ENCODE measurements at regions not wholly inside any gene's neighbourhood (a gene's known extent, or its start where the extent isn't known, plus 50 kb on each side); places are given as distances from the start of the nearest gene placed in this dataset.
"Not testable (repeated sequence)": the region's sequence is repeated elsewhere in the genome, so short reads cannot be mapped to it uniquely, and the experiment has no call there.

- ChIA-PET POLR2A (ENCODE audit: low non-redundant PET) (no interaction called here), CTCF (no interaction called here)
- H3K27me3 ChIP-seq (replicated peaks; ENCODE audit: insufficient read depth, low read depth, low read length, poor library complexity): peaks cover 7% of the 10 kb centered on the region
- no peak for DNase-seq (ENCODE audit: low spot score)
- H3K27ac ChIP-seq (ENCODE audit: low read depth, low read length, poor library complexity, severe bottlenecking): no peak overlapping the region
- no peaks in the 10 kb centered on the region for H3K36me3 ChIP-seq (ENCODE audit: insufficient read depth, low read length, poor library complexity, severe bottlenecking)
- H3K4me3 ChIP-seq (ENCODE audit: low read depth, low read length, poor library complexity, severe bottlenecking): no peak overlapping the region
- intact Hi-C loops (cut with micrococcal nuclease; ENCODE audit: unreplicated experiment): no loop called here
- TF ChIP-seq CTCF (conservative IDR thresholded peaks at IDR 0.05; ENCODE audit: low read depth, low read length) (no peak), EZH2 (IDR thresholded peaks at IDR 0.05; ENCODE audit: borderline replicate concordance, low read depth, low read length, poor library complexity, severe bottlenecking) (no peak)
- no peaks in the 10 kb centered on the region for H3K4me1 ChIP-seq (ENCODE audit: insufficient read depth, low read length, poor library complexity, severe bottlenecking)
- H3K9me3 ChIP-seq (ENCODE audit: low read depth, low read length, poor library complexity, severe bottlenecking): no peaks in the 10 kb centered on the region
- no TSS peak for BruUV-seq (replicated peaks)
Measured at GRCh38 chr11:70596091-70596490, 197.8 kb downstream of the CTTN start.

DNA sequence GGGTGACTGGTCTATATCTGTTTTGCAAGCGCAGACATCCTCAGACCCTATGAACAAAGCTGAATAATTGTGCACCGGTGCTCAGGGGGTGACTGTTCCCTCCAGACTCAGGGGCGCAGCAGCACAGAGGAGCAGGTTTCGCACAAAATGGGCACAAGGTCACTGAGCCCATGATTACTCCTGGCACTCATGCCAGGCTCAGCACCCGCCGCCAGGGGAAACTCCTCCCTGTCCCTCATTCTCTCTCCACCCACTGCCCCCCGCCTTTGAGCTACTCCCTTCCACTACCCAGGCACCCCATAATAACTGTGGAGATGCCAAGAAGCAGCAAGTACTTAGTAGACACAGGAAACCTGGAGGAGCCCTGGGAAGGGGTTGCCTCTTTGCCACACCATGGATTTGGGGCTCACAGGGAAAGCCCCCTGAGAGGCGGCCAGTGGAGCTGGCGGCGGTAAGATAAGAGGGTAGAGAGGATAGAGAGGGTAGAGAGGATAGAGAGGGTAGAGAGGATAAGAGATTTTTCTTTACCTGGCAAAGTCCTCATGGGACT is 198.8 kb downstream of the CTTN start:
- POLR2A ChIA-PET (ENCODE audit: low non-redundant PET): no interaction called here
- Histone ChIP-seq H3K27me3 (replicated peaks; ENCODE audit: insufficient read depth, low read depth, low read length, poor library complexity) (peaks cover 7% of the 10 kb centered on the region), H3K9me3 (ENCODE audit: low read depth, low read length, poor library complexity, severe bottlenecking) (no peaks in the 10 kb centered on the region), H3K27ac (ENCODE audit: low read depth, low read length, poor library complexity, severe bottlenecking) (no peak overlapping the region), H3K4me1 (ENCODE audit: insufficient read depth, low read length, poor library complexity, severe bottlenecking) (no peaks in the 10 kb centered on the region), H3K36me3 (ENCODE audit: insufficient read depth, low read length, poor library complexity, severe bottlenecking) (no peaks in the 10 kb centered on the region), H3K4me3 (ENCODE audit: low read depth, low read length, poor library complexity, severe bottlenecking) (no peak overlapping the region)
- intact Hi-C loops (cut with micrococcal nuclease; ENCODE audit: unreplicated experiment): no loop called here
- TF ChIP-seq CTCF (conservative IDR thresholded peaks at IDR 0.05; ENCODE audit: low read depth, low read length): no peak
- TF ChIP-seq EZH2 (IDR thresholded peaks at IDR 0.05; ENCODE audit: borderline replicate concordance, low read depth, low read length, poor library complexity, severe bottlenecking): no peak
- no peak for DNase-seq (ENCODE audit: low spot score)
- BruUV-seq (replicated peaks): no TSS peak
- CTCF ChIA-PET: no interaction called here

DNA sequence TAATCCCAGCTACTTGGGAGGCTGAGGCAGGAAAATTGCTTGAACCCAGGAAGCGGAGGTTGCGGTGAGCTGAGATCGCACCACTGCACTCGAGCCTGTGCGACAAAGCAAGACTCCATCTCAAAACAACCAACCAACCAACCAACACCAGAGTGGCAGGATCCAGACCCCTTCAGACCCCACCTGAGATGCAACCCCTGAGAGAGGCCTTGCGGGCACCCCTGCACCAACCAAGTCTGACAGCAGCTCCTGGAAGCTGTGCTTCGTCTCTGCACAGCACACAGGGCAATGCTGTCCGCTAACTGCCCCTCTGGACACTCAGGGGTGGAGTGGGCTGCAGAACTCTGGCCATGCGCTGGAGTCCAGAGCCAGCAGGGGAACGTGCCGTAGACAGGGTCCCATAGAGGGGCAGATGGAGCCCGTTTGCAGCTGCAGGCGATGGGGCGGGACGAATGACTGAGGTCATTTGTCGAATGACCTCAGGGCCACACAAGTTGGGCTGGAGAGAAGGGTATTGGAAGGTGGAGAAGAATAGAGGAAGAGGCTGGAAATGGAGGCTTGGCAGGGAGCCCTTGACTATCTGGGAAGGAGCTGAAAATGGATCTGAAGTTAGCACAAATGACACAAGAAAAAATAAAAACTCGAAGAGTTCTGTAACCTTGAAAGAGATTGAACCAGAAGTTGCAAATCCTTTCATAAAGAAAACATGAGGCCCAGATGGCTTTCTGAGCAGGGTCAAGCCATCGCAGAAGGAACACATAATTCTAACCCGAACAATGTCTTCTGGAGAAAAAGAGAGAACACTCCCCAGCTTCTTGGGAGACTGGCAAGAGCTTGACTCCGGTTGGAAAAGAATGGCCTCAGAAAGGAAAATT is 199.7 kb downstream of the CTTN start:
- ChIA-PET POLR2A (ENCODE audit: low non-redundant PET) (no interaction called here), CTCF (no interaction called here)
- TF ChIP-seq CTCF (conservative IDR thresholded peaks at IDR 0.05; ENCODE audit: low read depth, low read length) (no peak), EZH2 (IDR thresholded peaks at IDR 0.05; ENCODE audit: borderline replicate concordance, low read depth, low read length, poor library complexity, severe bottlenecking) (no peak)
- H3K36me3 ChIP-seq (ENCODE audit: insufficient read depth, low read length, poor library complexity, severe bottlenecking): no peaks in the 10 kb centered on the region
- no peaks in the 10 kb centered on the region for H3K4me1 ChIP-seq (ENCODE audit: insufficient read depth, low read length, poor library complexity, severe bottlenecking)
- no peaks in the 10 kb centered on the region for H3K9me3 ChIP-seq (ENCODE audit: low read depth, low read length, poor library complexity, severe bottlenecking)
- BruUV-seq (replicated peaks): no TSS peak
- no peak overlapping the region for H3K27ac ChIP-seq (ENCODE audit: low read depth, low read length, poor library complexity, severe bottlenecking)
- no peak overlapping the region for H3K4me3 ChIP-seq (ENCODE audit: low read depth, low read length, poor library complexity, severe bottlenecking)
- DNase-seq (ENCODE audit: low spot score): no peak
- intact Hi-C loops (cut with micrococcal nuclease; ENCODE audit: unreplicated experiment): no loop called here
- peaks cover 7% of the 10 kb centered on the region for H3K27me3 ChIP-seq (replicated peaks; ENCODE audit: insufficient read depth, low read depth, low read length, poor library complexity)

GRCh38 chr11:70600911-70601415 is 202.6 kb downstream of the CTTN start:
- H3K36me3 ChIP-seq (ENCODE audit: insufficient read depth, low read length, poor library complexity, severe bottlenecking); H3K27me3 ChIP-seq (replicated peaks; ENCODE audit: insufficient read depth, low read depth, low read length, poor library complexity); H3K4me1 ChIP-seq (ENCODE audit: insufficient read depth, low read length, poor library complexity, severe bottlenecking); H3K9me3 ChIP-seq (ENCODE audit: low read depth, low read length, poor library complexity, severe bottlenecking); BruUV-seq (replicated peaks); intact Hi-C loops (cut with micrococcal nuclease; ENCODE audit: unreplicated experiment); H3K4me3 ChIP-seq (ENCODE audit: low read depth, low read length, poor library complexity, severe bottlenecking); DNase-seq (ENCODE audit: low spot score); POLR2A ChIA-PET (ENCODE audit: low non-redundant PET); H3K27ac ChIP-seq (ENCODE audit: low read depth, low read length, poor library complexity, severe bottlenecking): not testable (repeated sequence)
- CTCF ChIA-PET: interaction anchor here (0.7 kb wide), 1 partner anchor 131 kb away, joined by 3 read pairs; no protein-coding TSS in a partner anchor

Measured in A673 (cell line).